HepG2 (cell line): ENCODE measurements at regions not wholly inside any gene's neighbourhood (a gene's known extent, or its start where the extent isn't known, plus 50 kb on each side); places are given as distances from the start of the nearest gene placed in this dataset.

Source experiments
- ATAC-seq: fragments of 200-7000 bp; cut with Tn5 transposase; 3 replicates; pipeline ENCODE4 v1.9.1; 2020; ENCODE audit warnings: mild to moderate bottlenecking, moderate library complexity
- BruUV-seq: library from RNA; stranded (reverse); fragments of 400-500 nt; replicated peaks from 2 replicates; lab custom pipeline; 2021; lab: Mats Ljungman, UMichigan
- CTCF ChIA-PET: fragments of 300-600 bp; formaldehyde crosslinking; extraction: SDS; loops from one replicate; lab custom pipeline; 2021; ENCODE audit warnings: low total read pairs, inconsistent platforms, low intra/inter-chr PET ratio; lab: Yijun Ruan, JAX
- POLR2A ChIA-PET: fragments of 350-600 bp; sonication (Branson Sonifier 250); formaldehyde crosslinking; loops from one replicate; lab custom pipeline; 2020; ENCODE audit warnings: antibody characterized with exemption, inconsistent platforms; lab: Yijun Ruan, JAX
- DNase-seq: peaks from one replicate; pipeline ENCODE4 v3.0.0-alpha.2; 2015; ENCODE audit warnings: low spot score
- FAIRE-seq: peaks from 3 replicates; lab custom pipeline; 2011; peaks lifted over from hg19 to GRCh38; lab: Jason Lieb, UNC
- H2AFZ ChIP-seq: one replicate; pipeline ENCODE4 v1.6.1; 2011; ENCODE audit warnings: low read length, inconsistent platforms
- H3K27ac ChIP-seq: fragments of 300-600 bp; 3 replicates; pipeline ENCODE4 v1.8.0; 2011; ENCODE audit warnings: mixed run types, mild to moderate bottlenecking, mixed read lengths, low read length, inconsistent platforms; ENCODE audit not compliant: insufficient read depth; ENCODE audit errors: extremely low read length
- H3K27me3 ChIP-seq, 2 experiments: fragments of 200-600 bp in 1 of 2; 2 replicates in 1 of 2; 3 replicates in 1 of 2; pipeline versions ENCODE4 v1.6.0 to v1.8.0; 2011; ENCODE audit warnings: low read length in 2 of 2, mild to moderate bottlenecking in 2 of 2, moderate library complexity in 2 of 2, inconsistent platforms in 1 of 2; ENCODE audit not compliant: insufficient read depth in 2 of 2, control insufficient read depth in 1 of 2
- H3K36me3 ChIP-seq, 2 experiments: fragments of 200-600 bp in 1 of 2; replicated peaks in 1 of 2; 2 replicates in 1 of 2; 3 replicates in 1 of 2; pipeline versions ENCODE4 v1.5.1 to v1.8.0; 2011; ENCODE audit warnings: low read length in 2 of 2, inconsistent platforms in 1 of 2; ENCODE audit not compliant: insufficient read depth in 2 of 2, control insufficient read depth in 1 of 2
- H3K4me1 ChIP-seq: 2 replicates; pipeline ENCODE4 v1.5.1; 2012; ENCODE audit warnings: low read length, inconsistent platforms; ENCODE audit not compliant: insufficient read depth
- H3K4me2 ChIP-seq: 2 replicates; pipeline ENCODE4 v1.6.0; 2011; ENCODE audit warnings: low read depth, low read length, inconsistent platforms
- H3K4me3 ChIP-seq, 3 experiments: fragments of 200-600 bp in 1 of 3; sonication (generic), shearing (Covaris generic) in 1 of 3; replicated peaks in 1 of 3; 2 replicates each; pipeline ENCODE4 v1.5.1; 2011 to 2016; ENCODE audit warnings: low read length in 3 of 3, inconsistent platforms in 2 of 3, low read depth in 2 of 3, mild to moderate bottlenecking in 2 of 3, control low read depth in 1 of 3, mixed read lengths in 1 of 3; ENCODE audit not compliant: insufficient read depth in 1 of 3
- H3K79me2 ChIP-seq: one replicate; pipeline ENCODE4 v1.6.1; 2011; ENCODE audit warnings: low read length, inconsistent platforms; ENCODE audit not compliant: insufficient read depth
- H3K9ac ChIP-seq: 2 replicates; pipeline ENCODE4 v1.6.0; 2011; ENCODE audit warnings: mild to moderate bottlenecking, low read depth, low read length, inconsistent platforms; ENCODE audit not compliant: insufficient read depth
- H3K9me3 ChIP-seq: 2 replicates; pipeline ENCODE4 v1.5.1; 2012; ENCODE audit warnings: mild to moderate bottlenecking, low read length
- H4K20me1 ChIP-seq: 2 replicates; pipeline ENCODE4 v1.6.0; 2011; ENCODE audit warnings: inconsistent platforms, mild to moderate bottlenecking, low read length, moderate library complexity; ENCODE audit not compliant: insufficient read depth
- IKZF4 ChIP-seq: sonication (generic); formaldehyde crosslinking; IDR thresholded peaks from 2 replicates; pipeline ENCODE4 v1.5.1; 2020; ENCODE audit warnings: borderline replicate concordance, mild to moderate bottlenecking, low read depth, missing genetic modification reagents; ENCODE audit errors: not compliant biosample characterization
- MBD4 ChIP-seq: IDR thresholded peaks from 2 replicates; pipeline ENCODE4 v1.6.1; 2012; ENCODE audit warnings: low read length, inconsistent platforms, borderline replicate concordance
- MIER2 ChIP-seq: IDR thresholded peaks from 2 replicates; pipeline ENCODE4 v1.6.1; 2016; ENCODE audit warnings: missing biosample characterization, missing genetic modification reagents
- SP140L ChIP-seq: sonication (generic); formaldehyde crosslinking; IDR thresholded peaks from 2 replicates; pipeline ENCODE4 v1.4.0; 2020; ENCODE audit warnings: missing genetic modification reagents, borderline replicate concordance
- ZNF530 ChIP-seq: sonication (generic); formaldehyde crosslinking; IDR thresholded peaks from 2 replicates; pipeline ENCODE4 v1.5.0; 2020; ENCODE audit warnings: low read depth, mild to moderate bottlenecking, missing genetic modification reagents
- ZNF670 ChIP-seq: sonication (generic); formaldehyde crosslinking; IDR thresholded peaks from 2 replicates; pipeline ENCODE4 v1.8.0; 2022; ENCODE audit warnings: mild to moderate bottlenecking, missing genetic modification reagents, borderline replicate concordance
- ZSCAN25 ChIP-seq: sonication (generic); formaldehyde crosslinking; IDR thresholded peaks from 2 replicates; pipeline ENCODE4 v1.8.0; 2022; ENCODE audit warnings: mild to moderate bottlenecking, missing genetic modification reagents
- ZSCAN30 ChIP-seq: sonication (generic); formaldehyde crosslinking; IDR thresholded peaks from 2 replicates; pipeline ENCODE4 v1.5.0; 2020; ENCODE audit warnings: mild to moderate bottlenecking, missing genetic modification reagents
- WGBS: methylation state at CpG from one replicate; pipeline ENCODE4 v1.1.6; 2017; ENCODE audit warnings: low lambda C conversion rate; 5-methylcytosine and 5-hydroxymethylcytosine counted together
- in situ Hi-C: cut with HindIII; loops from 2 replicates; pipeline ENCODE4 v1.10.0; 2017; ENCODE audit warnings: low pct_unique_long_range_greater_than_20kb; ENCODE audit not compliant: extremely low pct_ligation_motif_present
- intact Hi-C: fragments of 100-400 bp; cut with micrococcal nuclease; formaldehyde crosslinking; loops from one replicate; pipeline ENCODE4 v1.10.0; 2022; ENCODE audit not compliant: unreplicated experiment
- TF ChIP-seq, protein P1 (sequence below): sonication (generic); formaldehyde crosslinking; IDR thresholded peaks from 2 replicates; pipeline ENCODE4 v1.4.0; 2020; ENCODE audit warnings: missing genetic modification reagents, mild to moderate bottlenecking, borderline replicate concordance
- TF ChIP-seq, protein P2 (sequence below): IDR thresholded peaks from 2 replicates; pipeline ENCODE4 v1.6.1; 2012; ENCODE audit warnings: low read length, improper control_type of control experiment
- TF ChIP-seq, protein P3 (sequence below): sonication (generic); formaldehyde crosslinking; conservative IDR thresholded peaks from 2 replicates; pipeline ENCODE4 v1.4.0; 2020; ENCODE audit warnings: missing genetic modification reagents

DNA sequence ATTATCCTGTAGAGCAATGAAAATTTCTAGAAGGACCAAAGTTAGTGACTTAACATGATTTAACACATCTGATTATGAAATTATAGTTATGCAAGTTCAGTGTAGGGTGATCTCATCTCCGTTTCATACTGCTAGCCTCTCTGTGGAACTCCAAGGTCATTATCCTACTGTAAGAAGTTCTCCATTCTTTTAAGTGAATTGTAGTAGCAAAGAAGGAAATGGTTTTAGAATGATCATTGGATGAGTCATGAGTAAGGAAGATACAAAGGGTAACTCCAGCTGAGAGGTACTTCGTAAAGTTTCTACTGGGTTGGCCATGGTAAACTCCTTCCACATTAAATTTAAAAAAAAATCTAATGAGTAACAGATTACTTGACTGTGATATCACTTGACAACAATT, 215.0 kb upstream of the GIMD1 start:
- ChIA-PET CTCF (no interaction called here), POLR2A (no interaction called here)
- WGBS = 0% methylated on average over 2 of the region's 2 CpGs
- Histone ChIP-seq H3K4me2 (no peak overlapping the region), H3K4me3 (no peak overlapping the region), H3K9ac (no peak overlapping the region), H3K27me3 (no peaks in the 10 kb centered on the region), H3K4me1 (no peaks in the 10 kb centered on the region), H2AFZ (no peak overlapping the region), H3K27ac (no peak overlapping the region), H3K79me2 (no peaks in the 10 kb centered on the region), H3K36me3 (no peaks in the 10 kb centered on the region), H4K20me1 (no peaks in the 10 kb centered on the region), H3K9me3 (no peaks in the 10 kb centered on the region)
- intact Hi-C loops (no loop called here), in situ Hi-C loops (no loop called here)
- no TSS peak for BruUV-seq
- FAIRE-seq = no peak
- TF ChIP-seq MBD4 (no peak), SP140L (CRISPR knock-in tag) (no peak), ZSCAN30 (CRISPR knock-in tag) (no peak)
- no peak for ATAC-seq
- no peak for DNase-seq

DNA sequence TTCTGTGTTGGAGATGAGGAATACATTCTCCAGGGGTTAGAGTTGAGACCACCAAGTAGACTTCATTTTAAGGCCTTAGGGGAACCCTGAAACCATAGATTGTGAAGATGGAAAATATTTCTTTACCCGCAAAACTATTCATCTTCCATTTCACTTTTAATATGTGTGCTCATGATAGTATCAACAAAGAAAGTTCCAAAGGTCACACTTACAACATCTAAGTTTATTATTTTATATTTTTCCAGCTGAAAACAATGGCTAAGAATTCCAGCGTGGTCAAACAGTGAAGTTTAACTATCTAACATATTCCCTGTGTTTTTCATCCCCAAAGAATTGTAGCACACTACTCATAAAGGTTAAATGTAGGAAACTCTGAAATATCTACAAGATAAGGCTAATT, 214.5 kb upstream of the GIMD1 start:
- Histone ChIP-seq H3K4me2 (no peak overlapping the region), H3K9me3 (no peaks in the 10 kb centered on the region), H3K4me3 (no peak overlapping the region), H3K36me3 (no peaks in the 10 kb centered on the region), H3K4me1 (no peaks in the 10 kb centered on the region), H3K27ac (no peak overlapping the region), H3K79me2 (no peaks in the 10 kb centered on the region), H2AFZ (no peak overlapping the region), H3K9ac (no peak overlapping the region), H4K20me1 (no peaks in the 10 kb centered on the region)
- BruUV-seq = no TSS peak
- ATAC-seq (no peak), DNase-seq (no peak), FAIRE-seq (no peak)
- in situ Hi-C loops (no loop called here), intact Hi-C loops (no loop called here)
- CTCF ChIA-PET = no interaction called here
- POLR2A ChIA-PET = no interaction called here
- WGBS = 2% methylated on average over 2 of the region's 2 CpGs
- TF ChIP-seq ZNF670 (CRISPR knock-in tag) (no peak), ZSCAN25 (CRISPR knock-in tag) (no peak), ZNF530 (CRISPR knock-in tag) (no peak), MIER2 (CRISPR knock-in tag) (no peak), IKZF4 (CRISPR knock-in tag) (no peak)
- TF ChIP-seq, protein P1, sequence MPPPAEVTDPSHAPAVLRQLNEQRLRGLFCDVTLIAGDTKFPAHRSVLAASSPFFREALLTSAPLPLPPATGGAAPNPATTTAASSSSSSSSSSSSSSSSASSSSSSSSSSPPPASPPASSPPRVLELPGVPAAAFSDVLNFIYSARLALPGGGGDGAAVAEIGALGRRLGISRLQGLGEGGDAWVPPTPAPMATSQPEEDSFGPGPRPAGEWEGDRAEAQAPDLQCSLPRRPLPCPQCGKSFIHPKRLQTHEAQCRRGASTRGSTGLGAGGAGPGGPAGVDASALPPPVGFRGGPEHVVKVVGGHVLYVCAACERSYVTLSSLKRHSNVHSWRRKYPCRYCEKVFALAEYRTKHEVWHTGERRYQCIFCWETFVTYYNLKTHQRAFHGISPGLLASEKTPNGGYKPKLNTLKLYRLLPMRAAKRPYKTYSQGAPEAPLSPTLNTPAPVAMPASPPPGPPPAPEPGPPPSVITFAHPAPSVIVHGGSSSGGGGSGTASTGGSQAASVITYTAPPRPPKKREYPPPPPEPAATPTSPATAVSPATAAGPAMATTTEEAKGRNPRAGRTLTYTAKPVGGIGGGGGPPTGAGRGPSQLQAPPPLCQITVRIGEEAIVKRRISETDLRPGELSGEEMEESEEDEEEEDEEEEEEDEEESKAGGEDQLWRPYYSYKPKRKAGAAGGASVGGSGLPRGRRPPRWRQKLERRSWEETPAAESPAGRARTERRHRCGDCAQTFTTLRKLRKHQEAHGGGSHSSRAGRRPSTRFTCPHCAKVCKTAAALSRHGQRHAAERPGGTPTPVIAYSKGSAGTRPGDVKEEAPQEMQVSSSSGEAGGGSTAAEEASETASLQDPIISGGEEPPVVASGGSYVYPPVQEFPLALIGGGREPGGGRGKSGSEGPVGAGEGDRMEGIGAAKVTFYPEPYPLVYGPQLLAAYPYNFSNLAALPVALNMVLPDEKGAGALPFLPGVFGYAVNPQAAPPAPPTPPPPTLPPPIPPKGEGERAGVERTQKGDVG (CRISPR knock-in tag) = no peak
- TF ChIP-seq, protein P2, sequence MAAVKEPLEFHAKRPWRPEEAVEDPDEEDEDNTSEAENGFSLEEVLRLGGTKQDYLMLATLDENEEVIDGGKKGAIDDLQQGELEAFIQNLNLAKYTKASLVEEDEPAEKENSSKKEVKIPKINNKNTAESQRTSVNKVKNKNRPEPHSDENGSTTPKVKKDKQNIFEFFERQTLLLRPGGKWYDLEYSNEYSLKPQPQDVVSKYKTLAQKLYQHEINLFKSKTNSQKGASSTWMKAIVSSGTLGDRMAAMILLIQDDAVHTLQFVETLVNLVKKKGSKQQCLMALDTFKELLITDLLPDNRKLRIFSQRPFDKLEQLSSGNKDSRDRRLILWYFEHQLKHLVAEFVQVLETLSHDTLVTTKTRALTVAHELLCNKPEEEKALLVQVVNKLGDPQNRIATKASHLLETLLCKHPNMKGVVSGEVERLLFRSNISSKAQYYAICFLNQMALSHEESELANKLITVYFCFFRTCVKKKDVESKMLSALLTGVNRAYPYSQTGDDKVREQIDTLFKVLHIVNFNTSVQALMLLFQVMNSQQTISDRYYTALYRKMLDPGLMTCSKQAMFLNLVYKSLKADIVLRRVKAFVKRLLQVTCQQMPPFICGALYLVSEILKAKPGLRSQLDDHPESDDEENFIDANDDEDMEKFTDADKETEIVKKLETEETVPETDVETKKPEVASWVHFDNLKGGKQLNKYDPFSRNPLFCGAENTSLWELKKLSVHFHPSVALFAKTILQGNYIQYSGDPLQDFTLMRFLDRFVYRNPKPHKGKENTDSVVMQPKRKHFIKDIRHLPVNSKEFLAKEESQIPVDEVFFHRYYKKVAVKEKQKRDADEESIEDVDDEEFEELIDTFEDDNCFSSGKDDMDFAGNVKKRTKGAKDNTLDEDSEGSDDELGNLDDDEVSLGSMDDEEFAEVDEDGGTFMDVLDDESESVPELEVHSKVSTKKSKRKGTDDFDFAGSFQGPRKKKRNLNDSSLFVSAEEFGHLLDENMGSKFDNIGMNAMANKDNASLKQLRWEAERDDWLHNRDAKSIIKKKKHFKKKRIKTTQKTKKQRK = no peak
- TF ChIP-seq, protein P3, sequence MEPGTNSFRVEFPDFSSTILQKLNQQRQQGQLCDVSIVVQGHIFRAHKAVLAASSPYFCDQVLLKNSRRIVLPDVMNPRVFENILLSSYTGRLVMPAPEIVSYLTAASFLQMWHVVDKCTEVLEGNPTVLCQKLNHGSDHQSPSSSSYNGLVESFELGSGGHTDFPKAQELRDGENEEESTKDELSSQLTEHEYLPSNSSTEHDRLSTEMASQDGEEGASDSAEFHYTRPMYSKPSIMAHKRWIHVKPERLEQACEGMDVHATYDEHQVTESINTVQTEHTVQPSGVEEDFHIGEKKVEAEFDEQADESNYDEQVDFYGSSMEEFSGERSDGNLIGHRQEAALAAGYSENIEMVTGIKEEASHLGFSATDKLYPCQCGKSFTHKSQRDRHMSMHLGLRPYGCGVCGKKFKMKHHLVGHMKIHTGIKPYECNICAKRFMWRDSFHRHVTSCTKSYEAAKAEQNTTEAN = no peak
- TF ChIP-seq, all 625 proteins: peak for 0
- H3K27me3 ChIP-seq = no peaks in the 10 kb centered on the region
